SHP77 (cell line): ENCODE measurements at regions not wholly inside any gene's neighbourhood (a gene's known extent, or its start where the extent isn't known, plus 50 kb on each side); places are given as distances from the start of the nearest gene placed in this dataset.
A peak's percentile ranks its signal among the peaks of the same experiment; 100 is the strongest.

Source experiments
- DNase-seq, 2 experiments: peaks; one replicate each; lab custom pipeline; 2025; lab: John Stamatoyannopoulos, UW

GRCh38 chr9:19732441-19732951, 56.3 kb downstream of the SLC24A2 start:
- DNase-seq, result no peak

- no peak for DNase-seq
These were observed 60.7 kb downstream of the SLC24A2 start for GRCh38 chr9:19728101-19728500.

- no peak for DNase-seq
These were observed 62.9 kb downstream of the SLC24A2 start for GRCh38 chr9:19725970-19726369.

- DNase-seq, result no peak
These were observed 68.5 kb downstream of the SLC24A2 start for GRCh38 chr9:19720377-19720776.

- DNase-seq, result no peak
These were observed 85.1 kb downstream of the SLC24A2 start for GRCh38 chr9:19703702-19704101.

GRCh38 chr9:19701991-19702390, 86.8 kb downstream of the SLC24A2 start:
- no peak for DNase-seq

GRCh38 chr9:19701274-19701673, 87.6 kb downstream of the SLC24A2 start:
- no peak for DNase-seq

GRCh38 chr9:19700699-19701098, 88.1 kb downstream of the SLC24A2 start:
- no peak for DNase-seq

- DNase-seq, result no peak
These were observed 89.1 kb downstream of the SLC24A2 start for GRCh38 chr9:19699756-19700155.

- DNase-seq, result no peak
These were observed 89.9 kb downstream of the SLC24A2 start for GRCh38 chr9:19698960-19699359.

- no peak for DNase-seq
These were observed 94.2 kb downstream of the SLC24A2 start for GRCh38 chr9:19694601-19695000.

GRCh38 chr9:19690128-19690527, 98.7 kb downstream of the SLC24A2 start:
- no peak for DNase-seq

GRCh38 chr9:19689328-19690101, 99.3 kb downstream of the SLC24A2 start:
- no peak for DNase-seq

GRCh38 chr9:19683715-19684114, 105.1 kb downstream of the SLC24A2 start:
- no peak for DNase-seq

- no peak for DNase-seq
These were observed 106.4 kb downstream of the SLC24A2 start for GRCh38 chr9:19682397-19682796.

- no peak for DNase-seq
These were observed 107.0 kb downstream of the SLC24A2 start for GRCh38 chr9:19681846-19682245.

- no peak for DNase-seq
These were observed 110.9 kb downstream of the SLC24A2 start for GRCh38 chr9:19677924-19678323.

GRCh38 chr9:19675492-19675891, 113.3 kb downstream of the SLC24A2 start:
- DNase-seq, result no peak

- no peak for DNase-seq
These were observed 122.3 kb downstream of the SLC24A2 start for GRCh38 chr9:19666575-19666974.

GRCh38 chr9:19665146-19665863, 123.5 kb downstream of the SLC24A2 start:
- DNase-seq, result no peak

GRCh38 chr9:19663570-19663969, 125.3 kb downstream of the SLC24A2 start:
- DNase-seq, result no peak

- DNase-seq, result no peak
These were observed 126.6 kb downstream of the SLC24A2 start for GRCh38 chr9:19662213-19662612.

- peak in 1 of 2 experiments; percentile 9 for DNase-seq
These were observed 128.8 kb downstream of the SLC24A2 start for GRCh38 chr9:19660019-19660418.
